HG02623 (cell line): ENCODE measurements at regions not wholly inside any gene's neighbourhood (a gene's known extent, or its start where the extent isn't known, plus 50 kb on each side); places are given as distances from the start of the nearest gene placed in this dataset.

Experiments used
- ATAC-seq: cut with Tn5 transposase; IDR thresholded peaks from one replicate; pipeline ENCODE4 v1.9.1; 2021; ENCODE audit warnings: moderate library complexity; ENCODE audit not compliant: unreplicated experiment

GRCh38 chr18:47550611-47551010 is 299.2 kb upstream of the SKOR2 start:
- no peak for ATAC-seq

- no peak for ATAC-seq
Measured at GRCh38 chr18:47549021-47549540, 297.6 kb upstream of the SKOR2 start.

- ATAC-seq: no peak
Measured at GRCh38 chr18:47547539-47548202, 296.2 kb upstream of the SKOR2 start.

GRCh38 chr18:47545613-47546012 is 294.2 kb upstream of the SKOR2 start:
- no peak for ATAC-seq

- no peak for ATAC-seq
Measured at GRCh38 chr18:47543080-47543479, 291.6 kb upstream of the SKOR2 start.

GRCh38 chr18:47542551-47542950 is 291.1 kb upstream of the SKOR2 start:
- ATAC-seq: no peak

- no peak for ATAC-seq
Measured at GRCh38 chr18:47531717-47532116, 280.3 kb upstream of the SKOR2 start.

- ATAC-seq: no peak
Measured at GRCh38 chr18:47530695-47531094, 279.2 kb upstream of the SKOR2 start.

GRCh38 chr18:47528343-47528742 is 276.9 kb upstream of the SKOR2 start:
- ATAC-seq: no peak

GRCh38 chr18:47526147-47526546 is 274.7 kb upstream of the SKOR2 start:
- ATAC-seq: no peak

- no peak for ATAC-seq
Measured at GRCh38 chr18:47522359-47522758, 270.9 kb upstream of the SKOR2 start.

- ATAC-seq: no peak
Measured at GRCh38 chr18:47520263-47520662, 268.8 kb upstream of the SKOR2 start.

- no peak for ATAC-seq
Measured at GRCh38 chr18:47519706-47520105, 268.2 kb upstream of the SKOR2 start.

GRCh38 chr18:47519277-47519676 is 267.8 kb upstream of the SKOR2 start:
- ATAC-seq: no peak

- no peak for ATAC-seq
Measured at GRCh38 chr18:47513614-47514013, 262.2 kb upstream of the SKOR2 start.

GRCh38 chr18:47512726-47513435 is 261.4 kb upstream of the SKOR2 start:
- no peak for ATAC-seq

- no peak for ATAC-seq
Measured at GRCh38 chr18:47512056-47512455, 260.6 kb upstream of the SKOR2 start.

- no peak for ATAC-seq
Measured at GRCh38 chr18:47510831-47511230, 259.4 kb upstream of the SKOR2 start.

- ATAC-seq: no peak
Measured at GRCh38 chr18:47507651-47508050, 256.2 kb upstream of the SKOR2 start.

- ATAC-seq: no peak
Measured at GRCh38 chr18:47506897-47507296, 255.4 kb upstream of the SKOR2 start.

GRCh38 chr18:47501946-47502345 is 250.5 kb upstream of the SKOR2 start:
- ATAC-seq: no peak

- ATAC-seq: no peak
Measured at GRCh38 chr18:47500930-47501329, 249.5 kb upstream of the SKOR2 start.
